ENCODE measurements at regions not wholly inside any gene's neighbourhood (a gene's known extent, or its start where the extent isn't known, plus 50 kb on each side); places are given as distances from the start of the nearest gene placed in this dataset.

- TF ChIP-seq ZNF274 (IDR thresholded peaks at IDR 0.05; ENCODE audit: low read depth, low read length) (no peak), YY1 (IDR thresholded peaks at IDR 0.05; ENCODE audit: insufficient read depth, insufficient read length) (no peak), SUZ12 (IDR thresholded peaks at IDR 0.05; ENCODE audit: extremely low read depth, insufficient read depth, insufficient read length) (no peak)
Observed at GRCh38 chr12:83506841-83507240, 820.1 kb downstream of the TMTC2 start.
